Stomach smooth muscle (tissue), 2 donors: ENCODE measurements at regions not wholly inside any gene's neighbourhood (a gene's known extent, or its start where the extent isn't known, plus 50 kb on each side); places are given as distances from the start of the nearest gene placed in this dataset.
"Not testable (repeated sequence)": the region's sequence is repeated elsewhere in the genome, so short reads cannot be mapped to it uniquely, and the experiment has no call there.

Experiments used
- H3K27ac ChIP-seq: one replicate; pipeline ENCODE4 v1.7.0; 2013; ENCODE audit warnings: mild to moderate bottlenecking, low read length, inconsistent platforms
- H3K27me3 ChIP-seq, 2 donors: one replicate each; pipeline ENCODE4 v1.7.0; 2013; ENCODE audit warnings: low read length in 2 of 2; ENCODE audit not compliant: insufficient read depth in 2 of 2, control insufficient read depth in 1 of 2
- H3K36me3 ChIP-seq, 2 donors: one replicate each; pipeline ENCODE4 v1.7.0; 2013; ENCODE audit warnings: low read length in 2 of 2; ENCODE audit not compliant: control insufficient read depth in 2 of 2, insufficient read depth in 2 of 2
- H3K4me1 ChIP-seq: one replicate; pipeline ENCODE4 v1.7.0; 2013; ENCODE audit warnings: low read length; ENCODE audit not compliant: control insufficient read depth, insufficient read depth
- H3K4me3 ChIP-seq, 2 donors: one replicate each; pipeline ENCODE4 v1.7.0; 2013; ENCODE audit warnings: low read length in 2 of 2
- H3K9ac ChIP-seq, 2 donors: one replicate each; pipeline ENCODE4 v1.7.0; 2013; ENCODE audit warnings: low read length in 2 of 2, mild to moderate bottlenecking in 1 of 2
- H3K9me3 ChIP-seq, 2 donors: one replicate each; pipeline ENCODE4 v1.7.0; 2013; ENCODE audit warnings: low read length in 2 of 2; ENCODE audit not compliant: control insufficient read depth in 2 of 2
- donor health status: healthy.
- donor health status: Pancreatic carcinoma.

- H3K27ac ChIP-seq: no peak overlapping the region
- no peak overlapping the region for H3K4me3 ChIP-seq
- H3K27me3 ChIP-seq: no peaks in the 10 kb centered on the region
- H3K36me3 ChIP-seq: no peaks in the 10 kb centered on the region
- no peak overlapping the region for H3K9ac ChIP-seq
- no peaks in the 10 kb centered on the region for H3K9me3 ChIP-seq
- no peaks in the 10 kb centered on the region for H3K4me1 ChIP-seq
Measured at GRCh38 chr1:214141486-214141885, 139.5 kb upstream of the SMYD2 start.

DNA sequence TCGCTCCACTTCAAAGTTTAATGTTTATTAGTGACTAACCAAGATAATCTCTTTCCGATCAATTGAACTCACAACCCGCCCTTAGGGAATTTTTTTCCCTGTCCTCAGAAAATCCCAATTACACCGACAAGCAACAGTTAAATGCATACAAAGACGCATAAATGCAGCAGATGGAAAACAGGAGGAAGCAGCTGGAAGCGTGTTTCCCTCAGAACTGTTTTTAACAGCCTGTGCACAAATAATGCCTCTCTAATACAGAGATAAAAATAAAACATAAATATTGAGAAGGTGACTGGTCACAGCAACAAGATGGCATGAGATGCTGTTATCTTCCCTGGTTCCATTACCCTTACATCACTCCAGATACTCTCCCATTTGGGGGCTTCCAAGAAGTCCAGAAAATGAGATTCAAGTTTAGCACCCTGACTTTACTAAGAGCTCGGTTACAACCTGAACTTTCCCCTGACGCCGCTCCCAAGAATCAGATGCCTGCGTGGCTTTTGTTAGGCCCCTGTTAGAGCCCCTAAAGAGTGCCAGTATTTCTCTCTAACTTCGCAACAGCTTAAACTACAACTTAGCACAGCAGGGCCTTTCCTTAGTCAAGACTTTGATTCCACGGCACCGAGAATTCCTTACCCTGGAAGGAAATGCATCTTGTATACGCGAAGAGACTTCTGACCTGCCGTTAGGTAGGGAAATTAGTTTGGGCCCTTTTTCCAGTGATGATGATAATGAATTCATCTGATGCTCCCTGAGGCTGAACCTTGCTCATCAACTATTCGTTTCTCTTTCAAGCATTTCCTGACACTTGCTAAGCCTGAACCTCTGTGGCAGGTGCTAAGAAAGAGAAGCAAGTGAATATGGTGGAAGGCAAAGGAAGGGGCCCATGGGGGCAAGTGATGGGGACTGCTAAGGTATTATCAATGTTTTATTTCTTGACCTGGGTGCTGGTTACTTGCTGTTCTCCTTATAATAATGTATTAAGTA, 137.7 kb upstream of the SMYD2 start:
- H3K27ac ChIP-seq: no peak overlapping the region
- H3K9me3 ChIP-seq: no peaks in the 10 kb centered on the region
- no peaks in the 10 kb centered on the region for H3K4me1 ChIP-seq
- no peaks in the 10 kb centered on the region for H3K27me3 ChIP-seq
- no peak overlapping the region for H3K4me3 ChIP-seq
- H3K36me3 ChIP-seq: no peaks in the 10 kb centered on the region
- H3K9ac ChIP-seq: no peak overlapping the region

DNA sequence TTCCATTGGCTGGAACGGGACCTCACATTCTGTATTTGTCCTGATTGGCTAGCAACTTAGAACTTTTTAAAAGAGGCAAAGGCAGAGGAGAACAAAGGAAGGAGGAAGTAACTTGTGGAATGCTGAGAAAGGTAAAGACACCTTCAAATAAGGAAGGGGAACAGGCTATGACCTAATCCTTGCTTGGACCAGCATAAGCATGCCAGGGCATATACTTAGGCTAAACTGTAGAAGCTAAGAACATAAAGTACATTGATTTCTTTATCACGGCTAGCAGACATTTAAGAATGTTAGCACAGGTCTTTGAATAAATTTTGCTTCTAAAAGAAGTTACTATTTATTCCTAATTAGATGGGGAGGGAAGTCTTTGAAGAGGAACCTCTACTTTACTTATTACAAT, 136.4 kb upstream of the SMYD2 start:
- not testable (repeated sequence) for H3K4me3 ChIP-seq, H3K4me1 ChIP-seq, H3K27me3 ChIP-seq, H3K27ac ChIP-seq, H3K9me3 ChIP-seq, H3K9ac ChIP-seq, H3K36me3 ChIP-seq

DNA sequence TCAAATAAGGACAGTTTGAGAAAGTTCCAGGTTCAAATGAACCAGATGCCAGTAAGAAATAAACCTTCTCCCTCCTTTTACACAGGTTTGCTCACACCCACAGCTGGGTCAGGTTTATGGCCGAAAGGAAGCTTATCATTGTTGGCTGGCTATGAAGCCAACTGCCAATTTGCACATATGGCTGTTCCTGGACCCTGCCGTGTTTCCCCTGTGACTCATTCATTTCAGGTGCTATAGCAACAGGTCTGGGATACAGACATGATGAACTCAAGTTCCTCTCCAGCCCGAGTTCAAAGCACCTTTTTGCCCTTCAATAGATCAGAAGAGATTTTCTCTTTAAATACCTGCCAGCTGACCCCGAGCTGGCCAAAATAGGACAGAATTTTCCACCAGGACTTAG, 134.4 kb upstream of the SMYD2 start:
- no peak overlapping the region for H3K9ac ChIP-seq
- H3K36me3 ChIP-seq: no peaks in the 10 kb centered on the region

DNA sequence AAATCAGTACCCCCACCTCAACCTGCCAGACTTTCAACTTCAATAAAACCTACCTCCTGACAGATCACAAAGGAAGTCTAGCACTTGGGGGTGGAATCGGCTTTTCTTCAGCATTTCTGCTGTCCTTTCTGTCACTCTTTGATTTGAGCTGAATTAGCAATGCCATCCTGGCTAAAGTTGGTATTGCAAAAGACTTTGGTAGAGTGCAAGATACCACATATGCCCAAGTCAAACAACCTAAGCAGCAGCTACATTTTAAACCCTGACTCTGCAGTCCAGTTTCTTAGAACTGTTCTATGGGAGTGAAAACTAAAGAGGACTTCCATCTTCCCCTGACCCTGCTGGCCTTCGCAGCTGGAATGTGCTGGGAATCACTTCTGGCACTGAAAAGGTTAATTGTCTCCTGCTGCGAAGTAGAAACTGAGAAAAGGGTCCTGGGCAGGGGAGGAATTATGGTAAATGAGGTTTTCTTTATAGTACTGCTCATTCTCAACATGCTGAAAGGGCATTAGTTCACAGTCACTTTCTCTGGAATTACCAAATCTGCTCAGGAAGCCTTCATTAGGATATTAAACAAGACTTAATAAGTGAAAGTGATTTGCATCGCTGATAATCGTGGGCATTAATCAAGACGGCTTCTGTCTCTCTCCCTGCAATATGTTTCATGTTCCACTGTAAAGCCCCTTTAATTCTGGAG, 126.2 kb upstream of the SMYD2 start:
- Histone ChIP-seq H3K27ac (no peak overlapping the region), H3K27me3 (peaks cover 0 to 2% of the 10 kb centered on the region in 2 donors), H3K4me1 (no peaks in the 10 kb centered on the region), H3K36me3 (no peaks in the 10 kb centered on the region), H3K9me3 (no peaks in the 10 kb centered on the region), H3K9ac (no peak overlapping the region), H3K4me3 (no peak overlapping the region)

More for the DNA sequence above, 134.4 kb upstream of the SMYD2 start:
- Histone ChIP-seq H3K9me3 (no peaks in the 10 kb centered on the region), H3K4me1 (no peaks in the 10 kb centered on the region), H3K27ac (no peak overlapping the region), H3K4me3 (no peak overlapping the region), H3K27me3 (no peaks in the 10 kb centered on the region)

DNA sequence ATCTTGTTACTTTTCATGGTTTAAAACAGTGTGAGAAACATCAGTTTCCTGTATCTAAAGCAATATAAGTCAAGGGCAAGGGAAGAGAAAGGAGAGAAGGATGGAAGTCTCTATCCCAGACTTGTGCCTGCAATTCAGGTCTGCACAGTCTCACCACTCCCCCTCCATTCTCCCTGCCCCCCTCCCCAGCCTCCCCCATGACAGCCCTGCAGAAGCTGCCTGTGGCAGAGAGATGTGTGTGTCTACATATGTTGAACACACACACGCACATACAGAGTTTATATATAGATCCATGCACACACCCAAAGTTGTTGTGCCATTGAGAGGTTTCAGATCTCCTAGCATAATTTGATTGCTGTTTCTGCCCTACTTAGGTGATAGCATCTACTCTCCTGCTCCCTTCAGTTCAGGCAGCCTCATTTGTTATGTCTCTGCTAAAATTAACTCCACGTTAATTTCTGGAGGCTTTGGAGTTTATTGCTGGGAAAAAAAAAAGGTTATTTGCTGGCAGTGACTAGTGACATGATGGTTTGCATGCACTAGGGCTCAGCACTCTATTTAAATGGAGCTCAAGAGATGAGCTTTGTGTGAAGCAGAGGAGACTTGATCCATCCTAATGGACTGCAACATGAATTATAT, 124.9 kb upstream of the SMYD2 start:
- H3K27me3 ChIP-seq: peaks cover 0 to 2% of the 10 kb centered on the region in 2 donors
- no peak overlapping the region for H3K27ac ChIP-seq
- no peak overlapping the region for H3K9ac ChIP-seq
- H3K9me3 ChIP-seq: no peaks in the 10 kb centered on the region
- no peak overlapping the region for H3K4me3 ChIP-seq
- H3K36me3 ChIP-seq: no peaks in the 10 kb centered on the region
- no peaks in the 10 kb centered on the region for H3K4me1 ChIP-seq

DNA sequence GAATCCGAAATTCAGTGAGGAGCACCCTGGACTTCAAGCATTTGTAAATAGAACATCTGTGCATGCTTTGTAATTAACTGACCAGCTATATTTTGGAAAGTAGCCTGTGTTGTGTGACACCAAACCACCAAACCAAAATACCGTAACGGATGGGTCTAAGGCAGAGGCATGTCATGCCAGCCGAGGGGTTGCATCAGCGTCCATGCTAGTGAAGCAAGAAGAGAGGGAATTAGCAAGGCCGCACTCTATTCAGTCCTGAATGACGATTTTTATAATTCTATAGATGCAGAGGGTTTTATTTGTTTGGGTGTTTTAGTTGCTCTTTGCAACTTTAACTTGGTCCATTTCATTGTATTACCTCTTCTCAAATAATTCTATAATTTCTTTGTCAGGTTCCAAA, 116.8 kb upstream of the SMYD2 start:
- H3K27ac ChIP-seq: no peak overlapping the region
- H3K9me3 ChIP-seq: peaks cover 0 to 3% of the 10 kb centered on the region in 2 donors
- H3K27me3 ChIP-seq: no peaks in the 10 kb centered on the region
- no peak overlapping the region for H3K9ac ChIP-seq
- H3K4me1 ChIP-seq: no peaks in the 10 kb centered on the region
- H3K4me3 ChIP-seq: no peak overlapping the region
- no peaks in the 10 kb centered on the region for H3K36me3 ChIP-seq

- Histone ChIP-seq H3K27me3 (no peaks in the 10 kb centered on the region), H3K9me3 (peaks cover 0 to 3% of the 10 kb centered on the region in 2 donors), H3K4me1 (no peaks in the 10 kb centered on the region), H3K4me3 (no peak overlapping the region), H3K27ac (no peak overlapping the region), H3K36me3 (no peaks in the 10 kb centered on the region), H3K9ac (no peak overlapping the region)
Measured at GRCh38 chr1:214165850-214166374, 115.0 kb upstream of the SMYD2 start.

DNA sequence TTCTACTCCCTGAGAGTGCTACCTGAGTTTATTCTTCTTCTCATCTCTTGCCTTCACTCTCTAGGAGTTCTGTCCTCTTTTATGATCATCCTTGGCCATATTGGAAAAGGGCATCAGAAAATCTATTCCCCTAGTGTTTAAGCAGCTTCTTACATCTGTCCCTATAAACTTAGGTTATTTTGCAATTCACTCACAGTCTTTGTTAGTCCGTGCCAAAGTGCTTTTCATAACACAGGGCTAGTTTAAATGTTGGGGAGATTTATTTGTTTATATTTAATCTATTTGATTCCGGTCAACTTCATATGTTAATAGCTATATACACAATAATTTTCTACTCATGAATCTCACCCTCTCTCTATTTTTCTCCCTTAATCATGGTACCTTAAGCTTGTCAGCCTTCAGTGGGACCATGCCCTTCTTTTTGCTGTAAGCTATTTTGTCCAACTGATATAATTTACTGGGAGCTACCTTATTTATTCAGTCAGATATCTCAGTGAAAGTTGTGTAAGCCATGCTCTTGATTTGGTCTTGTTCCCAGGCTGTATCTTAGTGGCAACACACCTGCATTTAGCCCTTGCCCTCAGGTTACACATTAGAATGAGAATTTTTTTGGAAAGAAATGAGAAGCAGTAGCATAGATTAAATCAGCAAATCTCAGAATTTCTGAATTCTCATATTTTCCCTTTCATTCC, 106.3 kb upstream of the SMYD2 start:
- H3K27me3 ChIP-seq: peaks cover 0 to 2% of the 10 kb centered on the region in 2 donors
- no peaks in the 10 kb centered on the region for H3K9me3 ChIP-seq

GRCh38 chr1:214178102-214178501, 102.9 kb upstream of the SMYD2 start:
- Histone ChIP-seq H3K36me3 (no peaks in the 10 kb centered on the region), H3K27ac (no peak overlapping the region), H3K9ac (no peak overlapping the region)

More for the DNA sequence above, 106.3 kb upstream of the SMYD2 start:
- no peak overlapping the region for H3K27ac ChIP-seq
- no peak overlapping the region for H3K4me3 ChIP-seq
- H3K9ac ChIP-seq: no peak overlapping the region
- no peaks in the 10 kb centered on the region for H3K36me3 ChIP-seq
- H3K4me1 ChIP-seq: no peaks in the 10 kb centered on the region

More at GRCh38 chr1:214178102-214178501, 102.9 kb upstream of the SMYD2 start:
- no peaks in the 10 kb centered on the region for H3K4me1 ChIP-seq
- H3K27me3 ChIP-seq: peaks cover 0 to 2% of the 10 kb centered on the region in 2 donors
- H3K4me3 ChIP-seq: no peak overlapping the region
- no peaks in the 10 kb centered on the region for H3K9me3 ChIP-seq
